GM23248 (cell line): ENCODE measurements at regions not wholly inside any gene's neighbourhood (a gene's known extent, or its start where the extent isn't known, plus 50 kb on each side); places are given as distances from the start of the nearest gene placed in this dataset.

Experiments used
- EZH2 ChIP-seq: fragments of 200-600 bp; sonication (generic); IDR thresholded peaks from 2 replicates; pipeline ENCODE4 v1.6.1; 2018; ENCODE audit warnings: antibody characterized with exemption, mild to moderate bottlenecking; ENCODE audit not compliant: insufficient read depth, poor library complexity, severe bottlenecking
- EZH2phosphoT487 ChIP-seq: fragments of 200-600 bp; sonication (generic); IDR thresholded peaks from 2 replicates; pipeline ENCODE4 v1.6.1; 2018; ENCODE audit warnings: antibody characterized with exemption, moderate library complexity, mild to moderate bottlenecking, low read depth; ENCODE audit not compliant: insufficient read depth

- no peak for TF ChIP-seq EZH2
- TF ChIP-seq EZH2phosphoT487: no peak
Observed at GRCh38 chr11:122600290-122600689, 55.2 kb upstream of the UBASH3B start.
